ENCODE measurements at regions not wholly inside any gene's neighbourhood (a gene's known extent, or its start where the extent isn't known, plus 50 kb on each side); places are given as distances from the start of the nearest gene placed in this dataset.

DNA sequence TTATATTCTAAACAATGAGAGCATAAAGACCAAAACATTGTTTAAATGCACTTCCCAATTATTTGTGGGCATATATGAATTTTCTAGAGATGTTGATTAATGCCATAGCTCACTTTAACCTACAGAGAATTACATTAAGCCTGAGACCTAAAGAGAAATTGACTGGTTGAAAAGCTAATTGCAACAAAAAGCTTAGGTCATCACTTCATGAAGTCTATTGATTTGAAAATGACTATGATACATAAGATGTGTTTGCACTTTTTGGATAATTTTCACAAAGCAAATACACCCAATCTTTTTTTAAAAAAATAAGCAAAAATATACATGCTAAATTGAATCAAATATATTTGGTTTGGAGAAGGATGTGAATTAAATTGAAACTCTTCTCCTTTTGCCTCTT, 532.8 kb upstream of the GOLIM4 start:
- TF ChIP-seq, protein P1, sequence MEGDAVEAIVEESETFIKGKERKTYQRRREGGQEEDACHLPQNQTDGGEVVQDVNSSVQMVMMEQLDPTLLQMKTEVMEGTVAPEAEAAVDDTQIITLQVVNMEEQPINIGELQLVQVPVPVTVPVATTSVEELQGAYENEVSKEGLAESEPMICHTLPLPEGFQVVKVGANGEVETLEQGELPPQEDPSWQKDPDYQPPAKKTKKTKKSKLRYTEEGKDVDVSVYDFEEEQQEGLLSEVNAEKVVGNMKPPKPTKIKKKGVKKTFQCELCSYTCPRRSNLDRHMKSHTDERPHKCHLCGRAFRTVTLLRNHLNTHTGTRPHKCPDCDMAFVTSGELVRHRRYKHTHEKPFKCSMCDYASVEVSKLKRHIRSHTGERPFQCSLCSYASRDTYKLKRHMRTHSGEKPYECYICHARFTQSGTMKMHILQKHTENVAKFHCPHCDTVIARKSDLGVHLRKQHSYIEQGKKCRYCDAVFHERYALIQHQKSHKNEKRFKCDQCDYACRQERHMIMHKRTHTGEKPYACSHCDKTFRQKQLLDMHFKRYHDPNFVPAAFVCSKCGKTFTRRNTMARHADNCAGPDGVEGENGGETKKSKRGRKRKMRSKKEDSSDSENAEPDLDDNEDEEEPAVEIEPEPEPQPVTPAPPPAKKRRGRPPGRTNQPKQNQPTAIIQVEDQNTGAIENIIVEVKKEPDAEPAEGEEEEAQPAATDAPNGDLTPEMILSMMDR (IDR thresholded peaks at IDR 0.05), result no peak
- no peak for TF ChIP-seq POLR2A (IDR thresholded peaks at IDR 0.05)

Data from testis (tissue), 2 donors.